ENCODE measurements at regions not wholly inside any gene's neighbourhood (a gene's known extent, or its start where the extent isn't known, plus 50 kb on each side); places are given as distances from the start of the nearest gene placed in this dataset.
A peak's percentile ranks its signal among the peaks of the same experiment; 100 is the strongest.

- CTCF ChIA-PET = no interaction called here
- Mint-ChIP-seq H3K4me1 (ENCODE audit: low read depth) (peaks cover 21% of the 10 kb centered on the region), H3K4me3 (no peak overlapping the region), H3K9me3 (no peaks in the 10 kb centered on the region), H3K36me3 (ENCODE audit: low read depth) (no peaks in the 10 kb centered on the region), H3K27me3 (no peaks in the 10 kb centered on the region), H3K27ac (no peak overlapping the region)
- POLR2A ChIA-PET = no interaction called here
- DNase-seq (no peak), ATAC-seq (peak; percentile 10)
- intact Hi-C loops (cut with micrococcal nuclease) = no loop called here
- TF ChIP-seq CTCF (IDR thresholded peaks at IDR 0.05) = no peak
Observed at GRCh38 chr6:143621876-143622605, 55.7 kb upstream of the PHACTR2 start.

- Mint-ChIP-seq H3K9me3 (no peaks in the 10 kb centered on the region), H3K4me3 (no peak overlapping the region), H3K36me3 (ENCODE audit: low read depth) (no peaks in the 10 kb centered on the region), H3K27me3 (no peaks in the 10 kb centered on the region), H3K27ac (no peak overlapping the region), H3K4me1 (ENCODE audit: low read depth) (peaks cover 23% of the 10 kb centered on the region)
- ATAC-seq (no peak), DNase-seq (no peak)
- intact Hi-C loops (cut with micrococcal nuclease) = no loop called here
- CTCF ChIA-PET = no interaction called here
- POLR2A ChIA-PET = no interaction called here
- TF ChIP-seq CTCF (IDR thresholded peaks at IDR 0.05) = no peak
Observed at GRCh38 chr6:143621159-143621873, 56.4 kb upstream of the PHACTR2 start.

GRCh38 chr6:143620447-143620846 is 57.3 kb upstream of the PHACTR2 start:
- H3K9me3 Mint-ChIP-seq = no peaks in the 10 kb centered on the region
- POLR2A ChIA-PET = interaction anchor here (0.6 to 1.3 kb wide), 3 partner anchors 10 to 12 kb away, joined by 3 read pairs; no protein-coding TSS in a partner anchor

GRCh38 chr6:143619824-143620401 is 57.9 kb upstream of the PHACTR2 start:
- intact Hi-C loops (cut with micrococcal nuclease) = no loop called here
- Mint-ChIP-seq H3K27ac (no peak overlapping the region), H3K4me3 (no peak overlapping the region), H3K9me3 (no peaks in the 10 kb centered on the region), H3K27me3 (no peaks in the 10 kb centered on the region), H3K36me3 (ENCODE audit: low read depth) (no peaks in the 10 kb centered on the region), H3K4me1 (ENCODE audit: low read depth) (peaks cover 25% of the 10 kb centered on the region)
- DNase-seq = no peak
- ChIA-PET POLR2A (interaction anchor here (1.0 to 1.3 kb wide), 2 partner anchors 10 to 11 kb away, joined by 3 read pairs; no protein-coding TSS in a partner anchor), CTCF (interaction anchor here (0.7 to 0.8 kb wide), 2 partner anchors 9 to 1969 kb away, joined by 3 read pairs; no protein-coding TSS in a partner anchor)
- TF ChIP-seq CTCF (IDR thresholded peaks at IDR 0.05) = no peak
- no peak for ATAC-seq

More at GRCh38 chr6:143620447-143620846, 57.3 kb upstream of the PHACTR2 start:
- TF ChIP-seq CTCF (IDR thresholded peaks at IDR 0.05) = no peak
- ATAC-seq (no peak), DNase-seq (no peak)
- H3K36me3 Mint-ChIP-seq (ENCODE audit: low read depth) = no peaks in the 10 kb centered on the region
- CTCF ChIA-PET = interaction anchor here (0.7 to 0.8 kb wide), 2 partner anchors 9 to 1969 kb away, joined by 3 read pairs; no protein-coding TSS in a partner anchor
- no peak overlapping the region for H3K27ac Mint-ChIP-seq
- peaks cover 22% of the 10 kb centered on the region for H3K4me1 Mint-ChIP-seq (ENCODE audit: low read depth)
- intact Hi-C loops (cut with micrococcal nuclease) = no loop called here
- no peak overlapping the region for H3K4me3 Mint-ChIP-seq
- no peaks in the 10 kb centered on the region for H3K27me3 Mint-ChIP-seq

Measured in activated CD8-positive, alpha-beta T cell treated with anti-CD3 and anti-CD28 coated beads for 36 hours (primary cell).